ENCODE measurements at regions not wholly inside any gene's neighbourhood (a gene's known extent, or its start where the extent isn't known, plus 50 kb on each side); places are given as distances from the start of the nearest gene placed in this dataset. TPM values are rescaled to one million over a fixed set of nuclear protein-coding genes. Genes with fewer than 3 reads are reported as not detected.

DNA sequence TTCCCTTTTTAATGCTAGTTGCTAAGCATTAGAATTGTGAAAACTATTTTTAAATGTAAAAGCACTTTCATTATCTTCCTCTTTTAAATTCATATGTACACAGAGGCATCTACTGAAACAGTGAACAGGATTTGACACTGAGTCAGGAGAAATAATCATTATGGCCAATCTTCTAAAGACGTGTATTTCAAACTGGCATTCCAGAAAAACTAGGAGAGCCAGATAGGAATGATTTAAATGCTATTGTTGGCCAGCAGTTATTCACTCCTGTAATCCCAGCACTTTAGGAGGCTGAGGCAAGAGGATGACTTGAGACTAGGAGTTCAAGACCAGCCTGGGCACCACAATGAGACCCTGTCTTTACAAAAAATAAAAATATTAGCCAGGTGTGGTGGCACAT, 67.6 kb upstream of the RAP2B start:
- no peak for DNase-seq (ENCODE audit: low read depth in 4 of 6, low spot score in 6 of 6)
- H3K4me3 ChIP-seq (ENCODE audit: low read depth, low read length): no peak overlapping the region
- no peaks in the 10 kb centered on the region for H3K27me3 ChIP-seq (ENCODE audit: control insufficient read depth, insufficient read depth, low read length)
- no peaks in the 10 kb centered on the region for H3K9me3 ChIP-seq (ENCODE audit: control insufficient read depth, insufficient read depth, low read length)
- 100% methylated on average over 1 of the region's 1 CpG for WGBS (ENCODE audit: insufficient coverage)
- H3K4me1 ChIP-seq (ENCODE audit: control insufficient read depth, insufficient read depth, low read length): no peaks in the 10 kb centered on the region
- no peak overlapping the region for H3K27ac ChIP-seq (ENCODE audit: low read depth, low read length)
- H3K36me3 ChIP-seq (ENCODE audit: control insufficient read depth, insufficient read depth, low read length): no peaks in the 10 kb centered on the region

DNA sequence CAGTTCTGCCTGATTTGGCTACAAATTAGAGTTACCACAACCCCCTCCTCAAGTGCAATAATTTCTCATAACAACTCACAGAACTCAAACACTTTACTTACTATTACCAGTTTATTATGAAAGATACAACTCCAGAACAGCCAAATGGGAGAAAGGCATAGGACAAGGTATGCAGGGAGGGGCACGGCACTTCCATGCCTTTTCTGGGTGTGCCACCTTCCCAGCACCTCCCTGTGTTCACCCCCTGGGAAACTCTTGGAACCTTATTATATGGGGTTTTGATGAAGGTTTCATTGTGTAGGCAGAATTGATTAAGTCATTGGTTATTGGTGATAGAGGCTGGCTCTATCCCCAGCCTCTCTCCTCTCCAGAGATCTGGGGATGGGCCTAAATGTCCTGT, 66.6 kb upstream of the RAP2B start:
- H3K36me3 ChIP-seq (ENCODE audit: control insufficient read depth, insufficient read depth, low read length): no peaks in the 10 kb centered on the region
- H3K27ac ChIP-seq (ENCODE audit: low read depth, low read length): no peak overlapping the region
- no peak overlapping the region for H3K4me3 ChIP-seq (ENCODE audit: low read depth, low read length)
- no peaks in the 10 kb centered on the region for H3K9me3 ChIP-seq (ENCODE audit: control insufficient read depth, insufficient read depth, low read length)
- H3K27me3 ChIP-seq (ENCODE audit: control insufficient read depth, insufficient read depth, low read length): no peaks in the 10 kb centered on the region
- no CpG with 5 or more reads among the region's 1 CpG for WGBS (ENCODE audit: insufficient coverage)
- no peaks in the 10 kb centered on the region for H3K4me1 ChIP-seq (ENCODE audit: control insufficient read depth, insufficient read depth, low read length)
- DNase-seq (ENCODE audit: low read depth in 4 of 6, low spot score in 6 of 6): no peak

DNA sequence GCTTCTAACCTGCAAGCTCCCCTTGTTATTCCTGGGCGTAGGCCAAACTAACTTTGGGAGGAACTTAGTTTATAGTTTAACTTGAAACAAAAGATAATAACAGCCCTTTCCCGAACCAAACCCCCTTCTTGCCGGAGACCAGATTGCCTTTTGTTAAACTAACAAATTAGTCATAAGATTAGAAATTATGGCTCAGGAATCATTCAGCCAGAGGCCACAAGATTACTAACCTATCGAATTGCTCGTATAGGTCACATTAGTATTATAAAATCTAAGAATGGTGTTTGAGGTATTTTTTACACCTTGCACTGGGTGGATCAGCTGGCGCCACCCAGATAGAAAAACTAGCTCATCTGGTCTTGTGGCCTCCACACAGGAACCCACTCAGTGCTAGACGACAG, 65.3 kb upstream of the RAP2B start:
- Histone ChIP-seq H3K4me3 (ENCODE audit: low read depth, low read length) (no peak overlapping the region), H3K9me3 (ENCODE audit: control insufficient read depth, insufficient read depth, low read length) (no peaks in the 10 kb centered on the region)
- WGBS (ENCODE audit: insufficient coverage): 0% methylated on average over 1 of the region's 7 CpGs

DNA sequence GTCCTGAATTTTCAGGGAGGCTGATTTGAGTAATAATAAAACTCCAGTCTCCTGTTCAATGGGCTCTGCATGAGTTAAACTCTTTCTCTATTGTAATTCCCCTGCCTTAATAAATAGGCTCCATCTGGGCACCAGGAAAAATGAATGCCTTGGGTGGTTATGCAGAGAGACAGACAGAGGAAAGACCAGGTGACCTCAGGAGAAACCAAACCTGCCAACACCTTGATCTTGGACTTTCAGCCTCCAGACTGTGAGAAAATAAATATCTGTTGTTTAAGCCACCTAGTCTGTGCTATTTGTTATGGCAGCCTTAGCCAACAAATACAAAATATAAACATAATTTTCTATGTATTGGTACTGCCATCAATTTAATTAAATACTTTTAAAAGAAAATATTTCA, 64.8 kb upstream of the RAP2B start:
- no peaks in the 10 kb centered on the region for H3K36me3 ChIP-seq (ENCODE audit: control insufficient read depth, insufficient read depth, low read length)
- DNase-seq (ENCODE audit: low read depth in 4 of 6, low spot score in 6 of 6): no peak
- no peaks in the 10 kb centered on the region for H3K9me3 ChIP-seq (ENCODE audit: control insufficient read depth, insufficient read depth, low read length)

More for the DNA sequence above, 65.3 kb upstream of the RAP2B start:
- no peak for DNase-seq (ENCODE audit: low read depth in 4 of 6, low spot score in 6 of 6)
- Histone ChIP-seq H3K36me3 (ENCODE audit: control insufficient read depth, insufficient read depth, low read length) (no peaks in the 10 kb centered on the region), H3K27ac (ENCODE audit: low read depth, low read length) (no peak overlapping the region), H3K4me1 (ENCODE audit: control insufficient read depth, insufficient read depth, low read length) (no peaks in the 10 kb centered on the region), H3K27me3 (ENCODE audit: control insufficient read depth, insufficient read depth, low read length) (no peaks in the 10 kb centered on the region)

DNA sequence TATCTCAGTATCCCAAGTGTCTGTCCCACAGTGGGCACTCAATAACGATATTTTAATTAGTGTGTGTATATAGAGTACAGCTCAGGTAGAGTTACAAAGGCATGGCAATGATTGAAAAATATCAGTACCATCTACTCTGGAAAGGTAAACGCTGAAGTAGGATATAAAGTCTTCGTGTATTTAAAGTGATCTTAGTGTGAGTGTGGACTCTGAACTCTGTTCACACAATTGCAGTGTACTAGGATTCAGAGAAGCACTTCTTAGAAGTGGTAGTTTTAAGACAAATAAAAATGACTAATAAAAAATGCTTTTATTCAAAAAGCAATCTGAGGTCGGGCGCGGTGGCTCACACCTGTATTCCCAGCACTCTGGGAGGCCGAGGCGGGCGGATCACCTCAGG, 62.9 kb upstream of the RAP2B start:
- H3K36me3 ChIP-seq (ENCODE audit: control insufficient read depth, insufficient read depth, low read length): no peaks in the 10 kb centered on the region
- DNase-seq (ENCODE audit: low read depth in 4 of 6, low spot score in 6 of 6): no peak
- no peaks in the 10 kb centered on the region for H3K27me3 ChIP-seq (ENCODE audit: control insufficient read depth, insufficient read depth, low read length)
- H3K27ac ChIP-seq (ENCODE audit: low read depth, low read length): no peak overlapping the region
- 100% methylated on average over 1 of the region's 9 CpGs for WGBS (ENCODE audit: insufficient coverage)
- no peaks in the 10 kb centered on the region for H3K9me3 ChIP-seq (ENCODE audit: control insufficient read depth, insufficient read depth, low read length)
- no peaks in the 10 kb centered on the region for H3K4me1 ChIP-seq (ENCODE audit: control insufficient read depth, insufficient read depth, low read length)
- no peak overlapping the region for H3K4me3 ChIP-seq (ENCODE audit: low read depth, low read length)

More for the DNA sequence above, 64.8 kb upstream of the RAP2B start:
- no peak overlapping the region for H3K27ac ChIP-seq (ENCODE audit: low read depth, low read length)
- H3K4me1 ChIP-seq (ENCODE audit: control insufficient read depth, insufficient read depth, low read length): no peaks in the 10 kb centered on the region
- H3K27me3 ChIP-seq (ENCODE audit: control insufficient read depth, insufficient read depth, low read length): no peaks in the 10 kb centered on the region
- no peak overlapping the region for H3K4me3 ChIP-seq (ENCODE audit: low read depth, low read length)

DNA sequence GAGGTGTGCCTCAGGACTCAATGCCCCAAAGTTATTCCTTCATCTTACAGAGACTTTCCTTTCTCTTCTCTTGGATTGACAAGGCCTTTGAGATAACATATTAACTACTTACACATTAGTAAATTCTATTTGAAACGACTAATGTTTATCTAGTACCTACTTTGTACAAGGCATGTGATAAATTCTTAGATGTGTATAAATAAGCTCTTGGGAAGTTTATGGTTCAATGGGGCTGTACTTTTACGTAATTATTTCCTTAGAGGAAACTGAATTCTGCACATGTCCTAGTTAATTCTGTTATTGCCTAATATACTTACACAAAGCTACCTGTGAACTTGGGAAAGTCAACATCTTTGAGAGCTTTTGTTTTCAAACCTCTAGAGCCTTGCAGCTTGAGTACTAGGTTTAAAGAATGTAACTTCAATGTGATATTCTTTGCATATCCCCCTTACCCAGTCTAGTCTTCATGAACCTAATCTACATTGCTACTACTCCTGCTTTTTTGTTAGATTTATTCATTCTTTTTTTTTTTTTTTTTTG, 58.5 kb upstream of the RAP2B start:
- WGBS (ENCODE audit: insufficient coverage): no CpG with 5 or more reads among the region's 2 CpGs

DNA sequence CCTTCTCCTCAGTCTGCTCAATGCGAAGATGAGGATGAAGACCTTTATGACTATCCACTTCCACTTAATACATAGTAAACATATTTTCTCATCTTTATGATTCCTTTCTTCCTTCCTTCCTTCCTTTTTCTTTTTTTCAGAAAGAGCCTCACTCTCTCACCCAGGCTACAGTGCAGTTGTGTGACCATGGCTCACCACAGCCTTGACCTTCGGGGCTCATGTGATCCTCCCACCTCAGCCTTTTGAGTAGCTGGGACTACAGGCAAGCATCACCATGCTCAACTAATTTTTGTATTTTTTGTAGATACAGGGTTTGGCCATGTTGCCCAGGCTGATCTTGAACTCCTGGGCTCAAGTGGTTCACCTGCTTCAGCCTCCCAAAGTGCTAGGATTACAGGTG, 52.0 kb upstream of the RAP2B start:
- 100% methylated on average over 1 of the region's 2 CpGs for WGBS (ENCODE audit: insufficient coverage)
- Histone ChIP-seq H3K36me3 (ENCODE audit: control insufficient read depth, insufficient read depth, low read length) (no peaks in the 10 kb centered on the region), H3K4me1 (ENCODE audit: control insufficient read depth, insufficient read depth, low read length) (no peaks in the 10 kb centered on the region), H3K27me3 (ENCODE audit: control insufficient read depth, insufficient read depth, low read length) (no peaks in the 10 kb centered on the region), H3K9me3 (ENCODE audit: control insufficient read depth, insufficient read depth, low read length) (no peaks in the 10 kb centered on the region), H3K4me3 (ENCODE audit: low read depth, low read length) (no peak overlapping the region), H3K27ac (ENCODE audit: low read depth, low read length) (no peak overlapping the region)
- DNase-seq (ENCODE audit: low read depth in 4 of 6, low spot score in 6 of 6): no peak

More for the DNA sequence above, 58.5 kb upstream of the RAP2B start:
- no peaks in the 10 kb centered on the region for H3K4me1 ChIP-seq (ENCODE audit: control insufficient read depth, insufficient read depth, low read length)
- H3K9me3 ChIP-seq (ENCODE audit: control insufficient read depth, insufficient read depth, low read length): no peaks in the 10 kb centered on the region
- no peak for DNase-seq (ENCODE audit: low read depth in 4 of 6, low spot score in 6 of 6)
- H3K36me3 ChIP-seq (ENCODE audit: control insufficient read depth, insufficient read depth, low read length): no peaks in the 10 kb centered on the region
- H3K27me3 ChIP-seq (ENCODE audit: control insufficient read depth, insufficient read depth, low read length): no peaks in the 10 kb centered on the region
- H3K27ac ChIP-seq (ENCODE audit: low read depth, low read length): no peak overlapping the region
- H3K4me3 ChIP-seq (ENCODE audit: low read depth, low read length): no peak overlapping the region

DNA sequence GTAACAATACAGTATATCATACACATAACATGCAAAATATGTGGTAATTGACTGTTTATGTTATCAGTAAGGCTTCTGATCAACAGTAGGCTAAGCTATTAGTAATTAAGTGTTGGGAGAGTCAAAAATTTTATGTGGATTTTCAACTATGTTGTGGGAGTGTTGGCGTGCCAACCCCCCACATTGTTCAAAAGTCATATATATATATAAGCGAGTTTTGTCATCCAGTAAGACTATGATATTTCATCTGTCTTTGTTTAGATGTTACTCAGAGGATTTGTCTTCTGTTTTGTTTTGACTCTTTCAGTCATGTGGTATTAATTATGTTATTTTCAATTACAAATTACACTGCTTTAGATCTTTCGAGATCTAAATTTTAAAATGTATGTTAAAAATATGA, 51.0 kb upstream of the RAP2B start:
- Histone ChIP-seq H3K9me3 (ENCODE audit: control insufficient read depth, insufficient read depth, low read length) (no peaks in the 10 kb centered on the region), H3K27ac (ENCODE audit: low read depth, low read length) (no peak overlapping the region), H3K4me1 (ENCODE audit: control insufficient read depth, insufficient read depth, low read length) (no peaks in the 10 kb centered on the region), H3K36me3 (ENCODE audit: control insufficient read depth, insufficient read depth, low read length) (no peaks in the 10 kb centered on the region), H3K27me3 (ENCODE audit: control insufficient read depth, insufficient read depth, low read length) (no peaks in the 10 kb centered on the region), H3K4me3 (ENCODE audit: low read depth, low read length) (no peak overlapping the region)
- no CpG with 5 or more reads among the region's 3 CpGs for WGBS (ENCODE audit: insufficient coverage)
- DNase-seq (ENCODE audit: low read depth in 4 of 6, low spot score in 6 of 6): no peak

Small RNAs in the stretch of these regions (small RNA-seq; reads per million reads assigned to genes)
- gene HMGN2P13 (ENCODE audit: low replicate concordance): not detected
